HG02852 (cell line): ENCODE measurements at regions not wholly inside any gene's neighbourhood (a gene's known extent, or its start where the extent isn't known, plus 50 kb on each side); places are given as distances from the start of the nearest gene placed in this dataset.

ENCODE experiments used
- ATAC-seq: cut with Tn5 transposase; IDR thresholded peaks from one replicate; pipeline ENCODE4 v1.9.1; 2021; ENCODE audit warnings: mild to moderate bottlenecking, moderate library complexity; ENCODE audit not compliant: unreplicated experiment

- ATAC-seq: no peak
Measured at GRCh38 chr21:21715266-21715969, 717.2 kb downstream of the NCAM2 start.

GRCh38 chr21:21722731-21723130, 724.5 kb downstream of the NCAM2 start:
- no peak for ATAC-seq

- no peak for ATAC-seq
Measured at GRCh38 chr21:21730512-21730911, 732.3 kb downstream of the NCAM2 start.

- no peak for ATAC-seq
Measured at GRCh38 chr21:21731626-21732025, 733.4 kb downstream of the NCAM2 start.

GRCh38 chr21:21734088-21734487, 735.9 kb downstream of the NCAM2 start:
- ATAC-seq: no peak

GRCh38 chr21:21737186-21737585, 739.0 kb downstream of the NCAM2 start:
- no peak for ATAC-seq

GRCh38 chr21:21740207-21740606, 742.0 kb downstream of the NCAM2 start:
- ATAC-seq: no peak

GRCh38 chr21:21750124-21750825, 752.1 kb downstream of the NCAM2 start:
- ATAC-seq: no peak

- no peak for ATAC-seq
Measured at GRCh38 chr21:21751286-21751685, 753.1 kb downstream of the NCAM2 start.

- ATAC-seq: no peak
Measured at GRCh38 chr21:21762855-21763254, 764.6 kb downstream of the NCAM2 start.

- ATAC-seq: no peak
Measured at GRCh38 chr21:21764281-21764680, 766.1 kb downstream of the NCAM2 start.

GRCh38 chr21:21767276-21767675, 769.1 kb downstream of the NCAM2 start:
- ATAC-seq: no peak

GRCh38 chr21:21788591-21788990, 790.4 kb downstream of the NCAM2 start:
- no peak for ATAC-seq

- ATAC-seq: no peak
Measured at GRCh38 chr21:21801921-21802320, 803.7 kb downstream of the NCAM2 start.

GRCh38 chr21:21806711-21807597, 808.7 kb downstream of the NCAM2 start:
- ATAC-seq: no peak

GRCh38 chr21:21807598-21807903, 809.3 kb downstream of the NCAM2 start:
- ATAC-seq: no peak

- no peak for ATAC-seq
Measured at GRCh38 chr21:21813289-21813688, 815.1 kb downstream of the NCAM2 start.

- ATAC-seq: no peak
Measured at GRCh38 chr21:21813934-21814333, 815.7 kb downstream of the NCAM2 start.

GRCh38 chr21:21816778-21817177, 818.6 kb downstream of the NCAM2 start:
- ATAC-seq: no peak

GRCh38 chr21:21818898-21819297, 820.7 kb downstream of the NCAM2 start:
- ATAC-seq: no peak

GRCh38 chr21:21828130-21828529, 829.9 kb downstream of the NCAM2 start:
- no peak for ATAC-seq

GRCh38 chr21:21831036-21831435, 832.8 kb downstream of the NCAM2 start:
- ATAC-seq: no peak
